Lower leg skin (tissue), 3 donors: ENCODE measurements at regions not wholly inside any gene's neighbourhood (a gene's known extent, or its start where the extent isn't known, plus 50 kb on each side); places are given as distances from the start of the nearest gene placed in this dataset.

Experiments
- POLR2A ChIP-seq, 2 donors: fragments of 450-650 bp; IDR thresholded peaks; one replicate each; pipeline ENCODE4 v1.6.1; 2016 to 2017; ENCODE audit warnings: antibody characterized with exemption in 2 of 2, mild to moderate bottlenecking in 1 of 2, moderate library complexity in 1 of 2
- TF ChIP-seq, protein P1 (sequence below), 3 donors: fragments of 450-650 bp; IDR thresholded peaks; one replicate each; pipeline ENCODE4 v1.5.1; 2016; ENCODE audit warnings: antibody characterized with exemption in 3 of 3, mild to moderate bottlenecking in 3 of 3, moderate library complexity in 2 of 3

DNA sequence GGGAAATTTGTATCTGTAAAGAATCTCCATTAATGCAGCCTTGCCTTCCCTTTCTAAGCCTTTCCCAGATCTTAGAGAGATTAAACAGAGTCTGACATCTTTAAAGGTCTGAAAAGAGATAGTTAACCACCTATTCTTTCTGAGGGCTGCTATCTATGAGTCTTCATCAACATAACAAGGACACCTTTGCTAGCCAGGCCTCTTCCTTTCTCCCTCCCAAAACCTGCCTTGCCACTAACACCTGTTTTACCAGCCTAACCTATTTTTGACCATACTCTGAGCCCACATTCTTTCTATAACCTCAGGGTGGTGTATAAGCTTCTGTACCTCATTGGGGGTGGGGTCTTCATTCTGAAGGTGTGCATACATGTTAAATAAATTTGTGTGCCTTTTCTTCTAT, 217.1 kb downstream of the IPMK start:
- TF ChIP-seq, protein P1, sequence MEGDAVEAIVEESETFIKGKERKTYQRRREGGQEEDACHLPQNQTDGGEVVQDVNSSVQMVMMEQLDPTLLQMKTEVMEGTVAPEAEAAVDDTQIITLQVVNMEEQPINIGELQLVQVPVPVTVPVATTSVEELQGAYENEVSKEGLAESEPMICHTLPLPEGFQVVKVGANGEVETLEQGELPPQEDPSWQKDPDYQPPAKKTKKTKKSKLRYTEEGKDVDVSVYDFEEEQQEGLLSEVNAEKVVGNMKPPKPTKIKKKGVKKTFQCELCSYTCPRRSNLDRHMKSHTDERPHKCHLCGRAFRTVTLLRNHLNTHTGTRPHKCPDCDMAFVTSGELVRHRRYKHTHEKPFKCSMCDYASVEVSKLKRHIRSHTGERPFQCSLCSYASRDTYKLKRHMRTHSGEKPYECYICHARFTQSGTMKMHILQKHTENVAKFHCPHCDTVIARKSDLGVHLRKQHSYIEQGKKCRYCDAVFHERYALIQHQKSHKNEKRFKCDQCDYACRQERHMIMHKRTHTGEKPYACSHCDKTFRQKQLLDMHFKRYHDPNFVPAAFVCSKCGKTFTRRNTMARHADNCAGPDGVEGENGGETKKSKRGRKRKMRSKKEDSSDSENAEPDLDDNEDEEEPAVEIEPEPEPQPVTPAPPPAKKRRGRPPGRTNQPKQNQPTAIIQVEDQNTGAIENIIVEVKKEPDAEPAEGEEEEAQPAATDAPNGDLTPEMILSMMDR (IDR thresholded peaks at IDR 0.05), result no peak
- no peak for TF ChIP-seq POLR2A (IDR thresholded peaks at IDR 0.05)
